ENCODE measurements at regions not wholly inside any gene's neighbourhood (a gene's known extent, or its start where the extent isn't known, plus 50 kb on each side); places are given as distances from the start of the nearest gene placed in this dataset.

- intact Hi-C loops (cut with DNase I) = no loop called here
- Histone ChIP-seq H3K27ac (no peak overlapping the region), H3K36me3 (no peaks in the 10 kb centered on the region), H3K4me3 (no peak overlapping the region), H3K4me1 (no peaks in the 10 kb centered on the region), H3K9me3 (no peaks in the 10 kb centered on the region), H3K27me3 (no peaks in the 10 kb centered on the region)
- TF ChIP-seq EP300 (IDR thresholded peaks at IDR 0.05) (no peak), CTCF (IDR thresholded peaks at IDR 0.05) (no peak), POLR2AphosphoS5 (IDR thresholded peaks at IDR 0.05) (no peak), POLR2A (IDR thresholded peaks at IDR 0.05) (no peak)
- 83 to 86% methylated on average over 11 of the region's 11 CpGs for WGBS, 2 donors
- no peak for DNase-seq
Measured at GRCh38 chr5:3049261-3049660, 297.8 kb upstream of the IRX2 start.

DNA sequence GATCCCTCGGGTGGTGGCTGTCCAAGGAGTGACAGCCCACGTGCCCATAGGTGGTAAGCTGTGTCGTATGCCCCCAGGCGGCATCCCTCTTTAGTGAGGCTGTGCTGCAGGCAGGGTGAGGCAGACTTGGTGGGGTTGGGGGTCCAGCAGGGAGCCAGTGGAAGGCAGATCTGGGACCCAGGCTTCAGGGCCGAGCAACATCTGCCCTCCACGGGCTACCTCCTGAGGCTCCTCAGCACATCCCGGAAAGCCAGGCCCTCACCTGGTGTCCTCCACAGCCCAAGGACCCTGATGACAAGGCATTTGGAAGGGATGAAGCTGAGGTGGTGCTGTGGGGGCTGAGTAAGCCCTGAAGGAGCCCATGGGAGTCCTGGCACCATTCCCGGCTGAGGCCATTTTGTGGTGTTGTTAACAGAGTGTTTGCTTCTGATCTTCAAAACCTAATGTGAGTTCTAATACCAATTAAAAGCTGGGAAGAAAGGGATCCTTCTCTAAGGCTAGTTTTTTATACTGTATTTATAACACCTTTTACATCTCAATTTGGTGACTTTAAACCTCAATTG, 295.8 kb upstream of the IRX2 start:
- no peaks in the 10 kb centered on the region for H3K27me3 ChIP-seq
- no peaks in the 10 kb centered on the region for H3K9me3 ChIP-seq
- WGBS, 2 donors = 90 to 92% methylated on average over 8 of the region's 8 CpGs
- DNase-seq = no peak
- intact Hi-C loops (cut with DNase I) = no loop called here
- no peaks in the 10 kb centered on the region for H3K4me1 ChIP-seq
- no peak for TF ChIP-seq EP300 (IDR thresholded peaks at IDR 0.05)
- TF ChIP-seq POLR2A (IDR thresholded peaks at IDR 0.05) = no peak
- no peak for TF ChIP-seq CTCF (IDR thresholded peaks at IDR 0.05)
- TF ChIP-seq POLR2AphosphoS5 (IDR thresholded peaks at IDR 0.05) = no peak
- H3K27ac ChIP-seq = no peak overlapping the region
- H3K4me3 ChIP-seq = no peak overlapping the region
- H3K36me3 ChIP-seq = no peaks in the 10 kb centered on the region

DNA sequence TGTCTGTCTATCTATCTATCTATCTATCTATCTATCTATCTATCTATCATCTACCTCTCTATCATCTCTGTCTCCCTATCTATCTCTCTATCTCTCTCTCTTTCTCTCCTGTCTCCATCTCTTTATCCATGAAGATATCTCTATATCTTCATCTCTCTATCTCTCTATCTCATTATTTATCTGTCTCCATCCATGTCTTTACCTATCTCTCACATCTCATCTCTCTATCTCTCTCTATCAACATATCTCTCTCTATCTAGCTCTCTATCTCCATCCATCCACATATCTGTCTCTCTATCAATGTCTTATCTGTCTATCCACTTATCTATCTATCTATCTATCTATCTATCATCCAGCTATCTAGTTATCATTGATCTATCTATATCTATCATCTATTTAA, 292.1 kb upstream of the IRX2 start:
- Histone ChIP-seq H3K27me3 (no peaks in the 10 kb centered on the region), H3K9me3 (no peaks in the 10 kb centered on the region), H3K4me3 (no peak overlapping the region), H3K27ac (no peak overlapping the region), H3K4me1 (no peaks in the 10 kb centered on the region), H3K36me3 (no peaks in the 10 kb centered on the region)
- TF ChIP-seq POLR2A (IDR thresholded peaks at IDR 0.05) = no peak
- no peak for TF ChIP-seq POLR2AphosphoS5 (IDR thresholded peaks at IDR 0.05)
- no peak for TF ChIP-seq EP300 (IDR thresholded peaks at IDR 0.05)
- TF ChIP-seq CTCF (IDR thresholded peaks at IDR 0.05) = no peak
- intact Hi-C loops (cut with DNase I) = no loop called here
- no peak for DNase-seq

DNA sequence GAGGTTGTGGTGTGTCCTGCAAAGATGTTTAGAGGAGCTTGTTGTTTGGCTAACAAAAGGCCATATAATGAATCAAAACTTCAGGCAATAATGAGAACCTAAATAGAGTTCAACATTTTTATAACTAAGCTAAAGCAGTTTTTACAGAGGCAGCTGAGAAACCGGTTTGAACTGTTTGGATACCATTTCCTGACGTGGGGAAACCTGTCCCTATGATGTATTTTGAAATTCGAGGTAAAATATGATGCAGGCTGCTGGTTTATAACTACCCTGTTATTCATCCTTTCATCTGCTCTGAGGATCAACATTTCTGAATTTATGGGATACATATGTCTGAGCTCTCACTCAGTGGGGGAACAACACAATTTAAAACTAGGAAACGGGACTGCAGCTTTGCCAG, 289.5 kb upstream of the IRX2 start:
- no peaks in the 10 kb centered on the region for H3K9me3 ChIP-seq
- 40 to 49% methylated on average over 4 of the region's 4 CpGs for WGBS, 2 donors
- H3K27me3 ChIP-seq = no peaks in the 10 kb centered on the region
- TF ChIP-seq POLR2A (IDR thresholded peaks at IDR 0.05) (no peak), POLR2AphosphoS5 (IDR thresholded peaks at IDR 0.05) (no peak), EP300 (IDR thresholded peaks at IDR 0.05) (no peak), CTCF (IDR thresholded peaks at IDR 0.05) (no peak)
- no peaks in the 10 kb centered on the region for H3K36me3 ChIP-seq
- no peak for DNase-seq
- H3K27ac ChIP-seq = no peak overlapping the region
- H3K4me3 ChIP-seq = no peak overlapping the region
- intact Hi-C loops (cut with DNase I) = no loop called here
- no peaks in the 10 kb centered on the region for H3K4me1 ChIP-seq

Measured in sigmoid colon (tissue), 6 donors.